GM23248 (cell line): ENCODE measurements at regions not wholly inside any gene's neighbourhood (a gene's known extent, or its start where the extent isn't known, plus 50 kb on each side); places are given as distances from the start of the nearest gene placed in this dataset.

Experiments
- DNase-seq: peaks from one replicate; pipeline ENCODE4 v3.0.0-alpha.2; 2015
- H2AFZ ChIP-seq: fragments of 200-600 bp; sonication (generic); 2 replicates; pipeline ENCODE4 v1.6.1; 2016; ENCODE audit warnings: antibody characterized with exemption
- H3F3A ChIP-seq: fragments of 200-600 bp; sonication (generic); 2 replicates; pipeline ENCODE4 v1.6.1; 2016; ENCODE audit warnings: mild to moderate bottlenecking, antibody characterized with exemption, mixed run types; ENCODE audit not compliant: insufficient read depth
- H3K27ac ChIP-seq: fragments of 200-600 bp; sonication (generic); 2 replicates; pipeline ENCODE4 v1.5.1; 2016; ENCODE audit warnings: mild to moderate bottlenecking
- H3K27me3 ChIP-seq: fragments of 200-600 bp; sonication (generic); replicated peaks from 2 replicates; pipeline ENCODE4 v1.6.1; 2016; ENCODE audit warnings: mild to moderate bottlenecking; ENCODE audit not compliant: insufficient read depth
- H3K36me3 ChIP-seq: fragments of 200-600 bp; sonication (generic); 2 replicates; pipeline ENCODE4 v1.6.1; 2016; ENCODE audit warnings: low read depth, mild to moderate bottlenecking
- H3K4me1 ChIP-seq: fragments of 200-600 bp; sonication (generic); 2 replicates; pipeline ENCODE4 v1.6.1; 2016; ENCODE audit warnings: mild to moderate bottlenecking; ENCODE audit not compliant: insufficient read depth
- H3K4me2 ChIP-seq: fragments of 200-600 bp; sonication (generic); one replicate; pipeline ENCODE4 v1.6.1; 2016; ENCODE audit warnings: mild to moderate bottlenecking; ENCODE audit not compliant: unreplicated experiment
- H3K4me3 ChIP-seq: fragments of 200-600 bp; sonication (generic); 2 replicates; pipeline ENCODE4 v1.5.1; 2016; ENCODE audit warnings: mild to moderate bottlenecking
- H3K79me2 ChIP-seq: fragments of 200-600 bp; sonication (generic); 2 replicates; pipeline ENCODE4 v1.6.1; 2016; ENCODE audit warnings: mild to moderate bottlenecking; ENCODE audit not compliant: insufficient read depth
- H3K9ac ChIP-seq: fragments of 200-600 bp; sonication (generic); 2 replicates; pipeline ENCODE4 v1.6.1; 2016; ENCODE audit warnings: mild to moderate bottlenecking
- H3K9me2 ChIP-seq: fragments of 200-600 bp; sonication (generic); 2 replicates; pipeline ENCODE4 v1.6.1; 2016; ENCODE audit warnings: mixed run types, mild to moderate bottlenecking, moderate library complexity; ENCODE audit not compliant: insufficient read depth
- H3K9me3 ChIP-seq: fragments of 200-600 bp; sonication (generic); one replicate; pipeline ENCODE4 v1.6.1; 2017; ENCODE audit warnings: low read depth
- H4K20me1 ChIP-seq: fragments of 200-600 bp; sonication (generic); 2 replicates; pipeline ENCODE4 v1.6.0; 2016; ENCODE audit not compliant: insufficient read depth
- EZH2 ChIP-seq: fragments of 200-600 bp; sonication (generic); IDR thresholded peaks from 2 replicates; pipeline ENCODE4 v1.6.1; 2018; ENCODE audit warnings: antibody characterized with exemption, mild to moderate bottlenecking; ENCODE audit not compliant: insufficient read depth, poor library complexity, severe bottlenecking
- EZH2phosphoT487 ChIP-seq: fragments of 200-600 bp; sonication (generic); IDR thresholded peaks from 2 replicates; pipeline ENCODE4 v1.6.1; 2018; ENCODE audit warnings: antibody characterized with exemption, moderate library complexity, mild to moderate bottlenecking, low read depth; ENCODE audit not compliant: insufficient read depth
- WGBS, 2 experiments: methylation state at CpG; one replicate each; pipeline ENCODE4 v1.1.6; 2015 to 2017; ENCODE audit warnings: low lambda C conversion rate in 2 of 2, low coverage in 1 of 2; ENCODE audit errors: missing lambda C conversion rate in 2 of 2; 5-methylcytosine and 5-hydroxymethylcytosine counted together
- in situ Hi-C: fragments of 300-500 bp; cut with MboI; formaldehyde crosslinking; loops from 2 replicates; pipeline ENCODE4 v1.15.0; 2020

DNA sequence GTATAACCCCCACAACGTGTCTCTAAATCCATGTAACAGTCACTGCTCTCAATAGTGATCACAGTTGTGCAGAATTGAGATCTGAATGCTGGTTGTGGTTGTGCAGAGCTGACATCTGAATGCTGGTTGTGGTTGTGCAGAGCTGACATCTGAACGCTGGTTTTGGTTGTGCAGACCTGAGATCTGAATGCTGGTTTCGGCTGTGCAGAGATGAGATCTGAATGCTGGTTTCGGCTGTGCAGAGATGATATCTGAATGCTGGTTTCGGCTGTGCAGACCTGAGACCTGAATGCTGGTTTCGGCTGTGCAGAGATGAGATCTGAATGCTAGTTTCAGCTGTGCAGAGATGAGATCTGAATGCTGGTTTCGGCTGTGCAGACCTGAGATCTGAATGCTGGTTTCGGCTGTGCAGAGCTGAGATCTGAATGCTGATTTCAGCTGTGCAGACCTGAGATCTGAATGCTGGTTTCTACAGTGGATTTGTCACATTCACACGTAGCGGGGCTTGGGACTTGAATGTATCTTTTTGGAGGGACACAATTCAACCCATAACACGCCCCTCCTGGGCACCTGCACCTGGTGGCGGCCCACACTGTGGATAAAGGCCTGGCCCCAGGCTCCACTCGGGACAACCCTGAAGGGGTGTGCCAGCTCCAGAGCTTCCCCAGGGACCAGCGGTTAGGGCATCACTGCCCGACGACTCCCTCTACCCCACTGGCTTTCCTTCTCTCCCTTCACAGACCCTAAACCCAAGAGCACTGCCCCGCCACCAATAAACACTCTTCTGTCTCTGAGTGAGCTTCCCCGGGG lies 51.1 kb upstream of the SLC66A3 start:
- H3K79me2 ChIP-seq: no peaks in the 10 kb centered on the region
- no peaks in the 10 kb centered on the region for H3K9me2 ChIP-seq
- H2AFZ ChIP-seq: no peak overlapping the region
- no peak for DNase-seq
- in situ Hi-C loops: no loop called here
- no peaks in the 10 kb centered on the region for H3F3A ChIP-seq
- no peaks in the 10 kb centered on the region for H3K4me1 ChIP-seq
- H3K4me3 ChIP-seq: no peak overlapping the region
- H3K27me3 ChIP-seq: peaks cover 8% of the 10 kb centered on the region; the same call in 1 of the 2 replicates
- H4K20me1 ChIP-seq: no peaks in the 10 kb centered on the region
- no peak overlapping the region for H3K9ac ChIP-seq
- H3K4me2 ChIP-seq: no peak overlapping the region
- TF ChIP-seq EZH2phosphoT487: no peak
- TF ChIP-seq EZH2: no peak
- H3K27ac ChIP-seq: no peak overlapping the region
- H3K9me3 ChIP-seq: no peaks in the 10 kb centered on the region
- WGBS, 2 experiments: 66 to 69% methylated on average over 18 of the region's 18 CpGs
- H3K36me3 ChIP-seq: no peaks in the 10 kb centered on the region

DNA sequence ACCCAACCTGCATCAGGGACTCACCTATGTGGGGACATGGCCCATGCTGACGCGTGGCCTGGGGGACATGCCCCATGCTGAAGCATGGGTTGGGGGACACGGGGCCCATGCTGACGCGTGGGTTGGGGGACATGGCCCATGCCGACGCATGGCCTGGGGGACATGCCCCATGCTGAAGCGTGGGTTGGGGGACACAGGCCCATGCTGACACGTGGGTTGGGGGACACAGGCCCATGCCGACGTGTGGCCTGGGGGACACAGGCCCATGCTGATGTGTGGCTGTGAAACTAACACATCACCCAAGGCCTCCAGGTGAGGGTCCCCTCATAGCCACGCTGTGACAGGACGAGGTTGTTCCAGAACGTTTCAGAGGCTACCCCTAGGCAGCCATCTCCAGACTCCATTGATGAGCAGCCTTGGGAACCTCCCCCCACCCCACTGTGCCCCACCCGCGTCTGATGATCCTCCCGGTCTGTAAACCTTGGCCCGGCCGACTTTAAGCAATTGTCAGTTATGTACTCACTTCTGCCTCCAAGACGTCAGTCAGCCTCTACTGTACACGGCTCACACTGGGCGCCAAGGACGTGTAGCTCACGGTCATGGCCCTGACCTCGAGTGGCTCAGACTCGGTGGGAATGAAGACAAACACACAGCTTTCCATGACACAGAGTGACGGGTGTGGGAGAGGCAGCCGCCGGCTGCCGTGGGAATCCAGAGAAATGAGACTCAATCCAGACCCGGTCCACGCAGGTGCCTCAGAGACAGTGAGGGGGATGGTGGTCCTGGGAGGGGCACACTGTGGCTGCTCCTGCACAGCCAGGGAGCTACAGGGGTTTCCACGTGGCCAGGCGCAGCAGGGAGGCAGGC lies 50.2 kb upstream of the SLC66A3 start:
- Histone ChIP-seq H3K27me3 (peaks cover 8% of the 10 kb centered on the region; the same call in 1 of the 2 replicates), H3K79me2 (no peaks in the 10 kb centered on the region), H3K9me2 (no peaks in the 10 kb centered on the region), H3K36me3 (no peaks in the 10 kb centered on the region), H3K4me1 (no peaks in the 10 kb centered on the region), H4K20me1 (no peaks in the 10 kb centered on the region), H2AFZ (no peak overlapping the region), H3K4me3 (no peak overlapping the region), H3K9ac (no peak overlapping the region), H3F3A (no peaks in the 10 kb centered on the region), H3K27ac (no peak overlapping the region), H3K4me2 (no peak overlapping the region), H3K9me3 (no peaks in the 10 kb centered on the region)
- no peak for DNase-seq
- no peak for TF ChIP-seq EZH2phosphoT487
- TF ChIP-seq EZH2: no peak
- 71 to 76% methylated on average over 27 to 34 of the region's 34 CpGs for WGBS, 2 experiments
- in situ Hi-C loops: no loop called here
